MM.1S (cell line): ENCODE measurements at regions not wholly inside any gene's neighbourhood (a gene's known extent, or its start where the extent isn't known, plus 50 kb on each side); places are given as distances from the start of the nearest gene placed in this dataset.

Experiments
- DNase-seq: peaks from one replicate; pipeline ENCODE4 v3.0.0-alpha.2; 2015
- H2AFZ ChIP-seq: fragments of 300-600 bp; sonication (generic); 2 replicates; pipeline ENCODE4 v1.6.0; 2016; ENCODE audit warnings: antibody characterized with exemption, low read length
- H3F3A ChIP-seq: fragments of 300-600 bp; sonication (generic); 2 replicates; pipeline ENCODE4 v1.6.1; 2016; ENCODE audit warnings: mild to moderate bottlenecking, antibody characterized with exemption, low read length, moderate library complexity, mixed read lengths; ENCODE audit not compliant: insufficient read depth
- H3K27ac ChIP-seq: fragments of 300-600 bp; sonication (generic); 2 replicates; pipeline ENCODE4 v1.5.1; 2016; ENCODE audit warnings: mild to moderate bottlenecking, low read length
- H3K27me3 ChIP-seq: fragments of 300-600 bp; sonication (generic); replicated peaks from 2 replicates; pipeline ENCODE4 v1.6.0; 2016; ENCODE audit warnings: low read length; ENCODE audit not compliant: insufficient read depth
- H3K36me3 ChIP-seq: fragments of 300-600 bp; sonication (generic); replicated peaks from 2 replicates; pipeline ENCODE4 v1.6.1; 2016; ENCODE audit warnings: mild to moderate bottlenecking, low read length, mixed read lengths; ENCODE audit not compliant: insufficient read depth
- H3K4me1 ChIP-seq: fragments of 300-600 bp; sonication (generic); 2 replicates; pipeline ENCODE4 v1.6.1; 2016; ENCODE audit warnings: low read length, mixed read lengths
- H3K4me2 ChIP-seq: fragments of 300-600 bp; sonication (generic); 2 replicates; pipeline ENCODE4 v1.6.0; 2016; ENCODE audit warnings: low read depth, low read length
- H3K4me3 ChIP-seq: fragments of 300-600 bp; sonication (generic); 2 replicates; pipeline ENCODE4 v1.5.1; 2016; ENCODE audit warnings: low read length, mixed read lengths
- H3K79me2 ChIP-seq: fragments of 300-600 bp; sonication (generic); 2 replicates; pipeline ENCODE4 v1.6.1; 2016; ENCODE audit warnings: mixed run types, low read length, mixed read lengths
- H3K9ac ChIP-seq: fragments of 300-600 bp; sonication (generic); 2 replicates; pipeline ENCODE4 v1.6.1; 2016; ENCODE audit warnings: low read length, mixed read lengths
- H3K9me2 ChIP-seq: fragments of 300-600 bp; sonication (generic); replicated peaks from 2 replicates; pipeline ENCODE4 v1.6.1; 2016; ENCODE audit warnings: mild to moderate bottlenecking, low read length, mixed read lengths; ENCODE audit not compliant: insufficient read depth
- H3K9me3 ChIP-seq: fragments of 300-600 bp; sonication (generic); replicated peaks from 2 replicates; pipeline ENCODE4 v1.6.1; 2016; ENCODE audit warnings: mild to moderate bottlenecking, low read length, mixed read lengths; ENCODE audit not compliant: insufficient read depth
- H4K20me1 ChIP-seq: fragments of 300-600 bp; sonication (generic); 2 replicates; pipeline ENCODE4 v1.6.1; 2016; ENCODE audit warnings: mild to moderate bottlenecking, low read length, moderate library complexity, mixed read lengths; ENCODE audit not compliant: insufficient read depth
- EZH2 ChIP-seq: fragments of 300-600 bp; sonication (generic); optimal IDR thresholded peaks from 2 replicates; pipeline ENCODE3; 2017; ENCODE audit warnings: low read depth, mild to moderate bottlenecking, antibody characterized with exemption, low read length, mixed read lengths
- EZH2phosphoT487 ChIP-seq: fragments of 300-600 bp; sonication (generic); IDR thresholded peaks from 2 replicates; pipeline ENCODE4 v1.6.1; 2018; ENCODE audit warnings: antibody characterized with exemption, low read length
- TF ChIP-seq, protein P1 (sequence below): fragments of 300-600 bp; sonication (generic); IDR thresholded peaks from 2 replicates; pipeline ENCODE4 v1.5.1; 2016; ENCODE audit warnings: antibody characterized with exemption, low read length, mixed read lengths

DNA sequence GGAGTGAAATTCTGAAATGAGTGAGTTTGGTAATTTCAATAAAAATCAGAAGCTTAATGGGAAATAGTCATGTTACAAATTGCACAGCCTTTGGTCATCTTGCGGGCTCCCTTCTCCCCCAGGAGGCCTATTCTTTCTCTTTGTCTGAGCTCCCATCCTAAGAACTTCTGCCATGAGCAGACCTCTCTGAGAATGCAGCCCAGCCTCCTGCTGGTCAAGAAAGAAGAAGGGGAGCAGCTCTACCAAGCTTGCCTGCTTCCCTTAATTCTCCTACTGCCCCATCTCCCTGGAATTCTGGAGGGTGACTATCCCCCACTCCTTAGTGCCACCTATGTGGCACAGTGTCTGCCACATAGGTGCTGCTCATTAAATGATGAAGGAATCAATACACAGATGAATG lies 300.7 kb upstream of the DAB1 start:
- H3K4me1 ChIP-seq: no peaks in the 10 kb centered on the region

DNA sequence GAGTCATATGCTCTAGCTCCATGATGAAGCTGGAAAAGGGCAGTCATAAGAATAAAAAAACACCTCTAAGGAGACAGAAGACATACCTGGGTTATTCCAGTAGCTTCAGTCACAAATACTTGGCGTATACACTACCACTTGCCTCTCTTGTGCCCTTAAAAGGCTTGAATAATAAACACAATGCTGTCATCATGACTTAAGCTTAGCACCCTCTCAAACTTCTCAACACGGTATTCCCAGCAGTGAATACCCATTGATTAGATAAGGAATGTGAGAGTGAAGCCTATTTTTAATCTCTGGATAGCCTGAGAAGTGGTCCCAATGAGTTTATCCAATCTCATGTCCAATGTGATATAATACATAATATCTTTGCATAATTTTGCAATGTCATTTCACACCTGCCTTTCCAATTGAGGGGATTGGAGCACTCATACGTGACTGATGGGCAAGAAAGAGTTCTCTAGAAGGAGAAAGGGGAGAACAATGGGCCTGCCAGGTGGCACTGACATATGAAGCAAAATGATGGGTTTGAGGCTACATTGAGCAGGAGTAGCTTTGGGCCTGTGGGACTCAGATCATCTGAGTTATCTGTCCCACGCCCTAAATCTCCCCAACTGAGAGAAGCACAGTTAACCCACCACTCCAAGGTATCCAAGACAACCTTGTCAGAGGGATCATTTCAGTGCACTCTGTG lies 298.6 kb upstream of the DAB1 start:
- Histone ChIP-seq H3K9ac (no peak overlapping the region), H3K79me2 (no peaks in the 10 kb centered on the region), H3K4me2 (no peak overlapping the region), H4K20me1 (no peaks in the 10 kb centered on the region), H3K9me3 (no peaks in the 10 kb centered on the region), H3K9me2 (no peaks in the 10 kb centered on the region), H3K4me3 (no peak overlapping the region), H3K27ac (no peak overlapping the region), H3F3A (no peaks in the 10 kb centered on the region), H3K4me1 (no peaks in the 10 kb centered on the region), H2AFZ (no peak overlapping the region), H3K27me3 (no peaks in the 10 kb centered on the region), H3K36me3 (no peaks in the 10 kb centered on the region)
- TF ChIP-seq, protein P1, sequence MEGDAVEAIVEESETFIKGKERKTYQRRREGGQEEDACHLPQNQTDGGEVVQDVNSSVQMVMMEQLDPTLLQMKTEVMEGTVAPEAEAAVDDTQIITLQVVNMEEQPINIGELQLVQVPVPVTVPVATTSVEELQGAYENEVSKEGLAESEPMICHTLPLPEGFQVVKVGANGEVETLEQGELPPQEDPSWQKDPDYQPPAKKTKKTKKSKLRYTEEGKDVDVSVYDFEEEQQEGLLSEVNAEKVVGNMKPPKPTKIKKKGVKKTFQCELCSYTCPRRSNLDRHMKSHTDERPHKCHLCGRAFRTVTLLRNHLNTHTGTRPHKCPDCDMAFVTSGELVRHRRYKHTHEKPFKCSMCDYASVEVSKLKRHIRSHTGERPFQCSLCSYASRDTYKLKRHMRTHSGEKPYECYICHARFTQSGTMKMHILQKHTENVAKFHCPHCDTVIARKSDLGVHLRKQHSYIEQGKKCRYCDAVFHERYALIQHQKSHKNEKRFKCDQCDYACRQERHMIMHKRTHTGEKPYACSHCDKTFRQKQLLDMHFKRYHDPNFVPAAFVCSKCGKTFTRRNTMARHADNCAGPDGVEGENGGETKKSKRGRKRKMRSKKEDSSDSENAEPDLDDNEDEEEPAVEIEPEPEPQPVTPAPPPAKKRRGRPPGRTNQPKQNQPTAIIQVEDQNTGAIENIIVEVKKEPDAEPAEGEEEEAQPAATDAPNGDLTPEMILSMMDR: no peak
- TF ChIP-seq EZH2phosphoT487: no peak
- no peak for TF ChIP-seq EZH2
- DNase-seq: no peak

More for the DNA sequence above, 300.7 kb upstream of the DAB1 start:
- H3K9ac ChIP-seq: no peak overlapping the region
- H3K79me2 ChIP-seq: no peaks in the 10 kb centered on the region
- TF ChIP-seq EZH2phosphoT487: no peak
- TF ChIP-seq, protein P1: no peak
- TF ChIP-seq EZH2: no peak
- H3K27ac ChIP-seq: no peak overlapping the region
- H3K9me2 ChIP-seq: no peaks in the 10 kb centered on the region
- H3K9me3 ChIP-seq: no peaks in the 10 kb centered on the region
- H3K36me3 ChIP-seq: no peaks in the 10 kb centered on the region
- H3F3A ChIP-seq: no peaks in the 10 kb centered on the region
- H3K4me2 ChIP-seq: no peak overlapping the region
- H3K4me3 ChIP-seq: no peak overlapping the region
- DNase-seq: no peak
- no peaks in the 10 kb centered on the region for H4K20me1 ChIP-seq
- no peak overlapping the region for H2AFZ ChIP-seq
- H3K27me3 ChIP-seq: no peaks in the 10 kb centered on the region

DNA sequence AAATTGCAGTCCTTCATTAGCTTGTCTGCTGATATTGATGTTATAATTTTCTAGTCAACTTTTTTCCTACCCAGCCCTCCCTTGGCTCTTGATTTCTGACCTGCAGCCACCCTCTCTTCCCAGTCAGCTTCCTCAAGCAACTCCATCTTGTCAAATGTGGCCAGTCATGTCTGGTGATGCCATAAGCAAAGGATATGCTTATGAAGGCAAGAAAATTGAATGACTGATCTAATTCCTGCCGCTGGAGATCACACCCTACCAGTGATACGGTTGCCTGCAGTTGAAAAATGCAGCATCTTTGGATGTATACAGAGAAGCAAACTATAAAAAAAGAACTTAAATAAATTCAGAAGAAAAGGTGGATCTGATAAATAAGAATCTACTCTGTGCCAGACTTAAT lies 297.1 kb upstream of the DAB1 start:
- H3K4me3 ChIP-seq: no peak overlapping the region
- no peaks in the 10 kb centered on the region for H3K9me2 ChIP-seq
- H2AFZ ChIP-seq: no peak overlapping the region
- H3K9ac ChIP-seq: no peak overlapping the region
- no peaks in the 10 kb centered on the region for H3F3A ChIP-seq
- H3K36me3 ChIP-seq: no peaks in the 10 kb centered on the region
- no peak for DNase-seq
- no peaks in the 10 kb centered on the region for H3K27me3 ChIP-seq
- H3K79me2 ChIP-seq: no peaks in the 10 kb centered on the region
- TF ChIP-seq EZH2phosphoT487 (no peak), EZH2 (no peak)
- TF ChIP-seq, protein P1: no peak
- no peaks in the 10 kb centered on the region for H3K9me3 ChIP-seq
- H3K4me1 ChIP-seq: no peaks in the 10 kb centered on the region
- H4K20me1 ChIP-seq: no peaks in the 10 kb centered on the region
- H3K4me2 ChIP-seq: no peak overlapping the region
- H3K27ac ChIP-seq: no peak overlapping the region
